ENCODE measurements at regions not wholly inside any gene's neighbourhood (a gene's known extent, or its start where the extent isn't known, plus 50 kb on each side); places are given as distances from the start of the nearest gene placed in this dataset.

GRCh38 chr10:118108194-118109026 lies 61.7 kb upstream of the RAB11FIP2 start:
- H3K9me2 ChIP-seq (replicated peaks; ENCODE audit: insufficient read depth): no peaks in the 10 kb centered on the region
- H2AFZ ChIP-seq: no peak overlapping the region
- WGBS (ENCODE audit: low lambda C conversion rate, missing lambda C conversion rate): 58% methylated on average over 20 of the region's 20 CpGs
- H3K4me2 ChIP-seq: peak overlapping the region; percentile 50
- no peaks in the 10 kb centered on the region for H3K27me3 ChIP-seq
- no peaks in the 10 kb centered on the region for H3K4me1 ChIP-seq (ENCODE audit: insufficient read depth)
- no peak overlapping the region for H3K4me3 ChIP-seq
- H3K27ac ChIP-seq: no peak overlapping the region
- DNase-seq (ENCODE audit: low spot score): peak; percentile 8
- H3K36me3 ChIP-seq (replicated peaks; ENCODE audit: insufficient read depth, low read depth): no peaks in the 10 kb centered on the region
- H3K9me3 ChIP-seq (ENCODE audit: low read depth): no peaks in the 10 kb centered on the region
- TF ChIP-seq CTCF (IDR thresholded peaks at IDR 0.05; ENCODE audit: poor library complexity) (no peak), EZH2phosphoT487 (IDR thresholded peaks at IDR 0.05; ENCODE audit: low read depth, severe bottlenecking, unreplicated experiment) (no peak), EZH2 (IDR thresholded peaks at IDR 0.05; ENCODE audit: borderline replicate concordance) (no peak)
- H4K20me1 ChIP-seq (ENCODE audit: insufficient read depth, poor library complexity, severe bottlenecking): no peaks in the 10 kb centered on the region
- no peaks in the 10 kb centered on the region for H3K79me2 ChIP-seq

GRCh38 chr10:118107541-118107940 lies 60.8 kb upstream of the RAB11FIP2 start:
- H3K9me3 ChIP-seq (ENCODE audit: low read depth): no peaks in the 10 kb centered on the region
- no peak overlapping the region for H3K4me3 ChIP-seq
- no peaks in the 10 kb centered on the region for H3K79me2 ChIP-seq
- no peaks in the 10 kb centered on the region for H3K4me1 ChIP-seq (ENCODE audit: insufficient read depth)
- H3K36me3 ChIP-seq (replicated peaks; ENCODE audit: insufficient read depth, low read depth): no peaks in the 10 kb centered on the region
- H3K4me2 ChIP-seq: no peak overlapping the region
- H2AFZ ChIP-seq: no peak overlapping the region
- DNase-seq (ENCODE audit: low spot score): no peak
- no peaks in the 10 kb centered on the region for H4K20me1 ChIP-seq (ENCODE audit: insufficient read depth, poor library complexity, severe bottlenecking)
- no peak for TF ChIP-seq CTCF (IDR thresholded peaks at IDR 0.05; ENCODE audit: poor library complexity)
- no peak for TF ChIP-seq EZH2 (IDR thresholded peaks at IDR 0.05; ENCODE audit: borderline replicate concordance)
- no peak for TF ChIP-seq EZH2phosphoT487 (IDR thresholded peaks at IDR 0.05; ENCODE audit: low read depth, severe bottlenecking, unreplicated experiment)
- H3K27me3 ChIP-seq: no peaks in the 10 kb centered on the region
- H3K9me2 ChIP-seq (replicated peaks; ENCODE audit: insufficient read depth): no peaks in the 10 kb centered on the region
- no peak overlapping the region for H3K27ac ChIP-seq
- 85% methylated on average over 2 of the region's 2 CpGs for WGBS (ENCODE audit: low lambda C conversion rate, missing lambda C conversion rate)

- Histone ChIP-seq H3K27ac (no peak overlapping the region), H3K4me1 (ENCODE audit: insufficient read depth) (no peaks in the 10 kb centered on the region), H4K20me1 (ENCODE audit: insufficient read depth, poor library complexity, severe bottlenecking) (no peaks in the 10 kb centered on the region), H3K9me2 (replicated peaks; ENCODE audit: insufficient read depth) (no peaks in the 10 kb centered on the region), H3K4me2 (no peak overlapping the region), H3K4me3 (no peak overlapping the region), H3K27me3 (no peaks in the 10 kb centered on the region), H3K79me2 (no peaks in the 10 kb centered on the region), H3K9me3 (ENCODE audit: low read depth) (no peaks in the 10 kb centered on the region), H2AFZ (no peak overlapping the region), H3K36me3 (replicated peaks; ENCODE audit: insufficient read depth, low read depth) (no peaks in the 10 kb centered on the region)
- no peak for DNase-seq (ENCODE audit: low spot score)
- TF ChIP-seq EZH2 (IDR thresholded peaks at IDR 0.05; ENCODE audit: borderline replicate concordance) (no peak), EZH2phosphoT487 (IDR thresholded peaks at IDR 0.05; ENCODE audit: low read depth, severe bottlenecking, unreplicated experiment) (no peak), CTCF (IDR thresholded peaks at IDR 0.05; ENCODE audit: poor library complexity) (no peak)
- 96% methylated on average over 1 of the region's 1 CpG for WGBS (ENCODE audit: low lambda C conversion rate, missing lambda C conversion rate)
Measured at GRCh38 chr10:118107040-118107439, 60.3 kb upstream of the RAB11FIP2 start.
